PC-9 (cell line): ENCODE measurements at regions not wholly inside any gene's neighbourhood (a gene's known extent, or its start where the extent isn't known, plus 50 kb on each side); places are given as distances from the start of the nearest gene placed in this dataset.

Experiments used
- BruUV-seq: library from RNA; stranded (reverse); fragments of 400-500 nt; replicated peaks from 2 replicates; lab custom pipeline; 2021; lab: Mats Ljungman, UMichigan
- CTCF ChIA-PET: fragments of 300-600 bp; sonication (Branson Sonifier 250); formaldehyde crosslinking; loops from one replicate; lab custom pipeline; 2022; ENCODE audit warnings: antibody characterized with exemption; lab: Charles Lee
- POLR2A ChIA-PET: fragments of 300-600 bp; sonication (Branson Sonifier 250); formaldehyde crosslinking; loops from one replicate; lab custom pipeline; 2022; ENCODE audit warnings: antibody characterized with exemption; ENCODE audit not compliant: unreplicated experiment; lab: Charles Lee
- DNase-seq, 2 experiments: peaks; one replicate each; pipeline versions ENCODE4 v3.0.0 to v3.0.0-alpha.2; 2015 to 2022; ENCODE audit warnings: mixed read lengths in 1 of 2
- H2AFZ ChIP-seq: fragments of 200-600 bp; sonication (generic); 2 replicates; pipeline ENCODE4 v1.8.1; 2017; ENCODE audit warnings: antibody characterized with exemption
- H3F3A ChIP-seq: fragments of 200-600 bp; sonication (generic); 2 replicates; pipeline ENCODE4 v1.8.1; 2017; ENCODE audit warnings: antibody characterized with exemption, mild to moderate bottlenecking, low read depth; ENCODE audit not compliant: insufficient read depth
- H3K27ac ChIP-seq: fragments of 200-600 bp; sonication (generic); 2 replicates; pipeline ENCODE4 v1.6.1; 2016; ENCODE audit warnings: mixed run types
- H3K27me3 ChIP-seq: fragments of 200-600 bp; sonication (generic); 2 replicates; pipeline ENCODE4 v1.6.1; 2016; ENCODE audit warnings: low read depth, mixed run types; ENCODE audit not compliant: insufficient read depth
- H3K36me3 ChIP-seq: fragments of 200-600 bp; sonication (generic); 2 replicates; pipeline ENCODE4 v1.6.1; 2016; ENCODE audit warnings: low read depth, mixed run types
- H3K4me1 ChIP-seq: fragments of 200-600 bp; sonication (generic); replicated peaks from 2 replicates; pipeline ENCODE4 v1.6.1; 2016; ENCODE audit warnings: mixed run types; ENCODE audit not compliant: insufficient read depth
- H3K4me2 ChIP-seq: fragments of 200-600 bp; sonication (generic); 2 replicates; pipeline ENCODE4 v1.6.1; 2017; ENCODE audit warnings: mixed run types
- H3K4me3 ChIP-seq: fragments of 200-600 bp; sonication (generic); 2 replicates; pipeline ENCODE4 v1.6.1; 2016; ENCODE audit warnings: mixed run types
- H3K79me2 ChIP-seq: fragments of 200-600 bp; sonication (generic); 2 replicates; pipeline ENCODE4 v1.6.1; 2017; ENCODE audit warnings: low read depth, mixed run types
- H3K9me2 ChIP-seq: fragments of 200-600 bp; sonication (generic); 2 replicates; pipeline ENCODE4 v1.8.1; 2017; ENCODE audit warnings: mild to moderate bottlenecking; ENCODE audit not compliant: insufficient read depth
- H3K9me3 ChIP-seq: fragments of 200-600 bp; sonication (generic); 2 replicates; pipeline ENCODE4 v1.8.1; 2016; ENCODE audit warnings: low read depth; ENCODE audit not compliant: insufficient read depth
- H4K20me1 ChIP-seq: fragments of 200-600 bp; sonication (generic); 2 replicates; pipeline ENCODE4 v1.8.1; 2017; ENCODE audit not compliant: insufficient read depth
- CTCF ChIP-seq: fragments of 200-600 bp; sonication (generic); conservative IDR thresholded peaks from 2 replicates; pipeline ENCODE4 v1.6.1; 2017; ENCODE audit warnings: mixed run types, antibody characterized with exemption, mild to moderate bottlenecking, moderate library complexity
- EZH2 ChIP-seq: fragments of 200-600 bp; sonication (generic); IDR thresholded peaks from 2 replicates; pipeline ENCODE4 v1.8.0; 2017; ENCODE audit warnings: antibody characterized with exemption, low read depth
- intact Hi-C: fragments of 100-400 bp; cut with micrococcal nuclease; formaldehyde crosslinking; loops from one replicate; pipeline ENCODE4 v1.10.0; 2022; ENCODE audit not compliant: unreplicated experiment

- H3K4me1 ChIP-seq: no peaks in the 10 kb centered on the region
- no peak overlapping the region for H2AFZ ChIP-seq
- intact Hi-C loops: no loop called here
- POLR2A ChIA-PET: no interaction called here
- no peaks in the 10 kb centered on the region for H3K79me2 ChIP-seq
- no TSS peak for BruUV-seq
- no peaks in the 10 kb centered on the region for H4K20me1 ChIP-seq
- H3K4me2 ChIP-seq: no peak overlapping the region
- no peak overlapping the region for H3K4me3 ChIP-seq
- no peaks in the 10 kb centered on the region for H3K9me2 ChIP-seq
- H3K36me3 ChIP-seq: no peaks in the 10 kb centered on the region
- DNase-seq: no peak
- no peak overlapping the region for H3K27ac ChIP-seq
- CTCF ChIA-PET: no interaction called here
- no peaks in the 10 kb centered on the region for H3K27me3 ChIP-seq
- H3F3A ChIP-seq: no peaks in the 10 kb centered on the region
- TF ChIP-seq CTCF (no peak), EZH2 (no peak)
- no peaks in the 10 kb centered on the region for H3K9me3 ChIP-seq
Measured at GRCh38 chrX:100081503-100081902, 328.6 kb downstream of the PCDH19 start.

- ChIA-PET CTCF (no interaction called here), POLR2A (no interaction called here)
- Histone ChIP-seq H3K9me3 (no peaks in the 10 kb centered on the region), H3K4me1 (no peaks in the 10 kb centered on the region), H4K20me1 (no peaks in the 10 kb centered on the region), H3F3A (no peaks in the 10 kb centered on the region), H3K4me2 (no peak overlapping the region), H3K4me3 (no peak overlapping the region), H3K9me2 (no peaks in the 10 kb centered on the region), H3K27ac (no peak overlapping the region), H3K79me2 (no peaks in the 10 kb centered on the region), H3K27me3 (no peaks in the 10 kb centered on the region), H3K36me3 (no peaks in the 10 kb centered on the region), H2AFZ (no peak overlapping the region)
- intact Hi-C loops: no loop called here
- DNase-seq: no peak
- TF ChIP-seq CTCF: no peak
- TF ChIP-seq EZH2: no peak
- no TSS peak for BruUV-seq
Measured at GRCh38 chrX:100076031-100076430, 334.0 kb downstream of the PCDH19 start.

GRCh38 chrX:100072336-100072735 lies 337.7 kb downstream of the PCDH19 start:
- Histone ChIP-seq H3K27me3 (no peaks in the 10 kb centered on the region), H3K9me2 (no peaks in the 10 kb centered on the region), H3K4me2 (no peak overlapping the region), H3K4me3 (no peak overlapping the region), H3K27ac (no peak overlapping the region), H2AFZ (no peak overlapping the region), H3F3A (no peaks in the 10 kb centered on the region), H3K79me2 (no peaks in the 10 kb centered on the region), H3K4me1 (no peaks in the 10 kb centered on the region), H4K20me1 (no peaks in the 10 kb centered on the region), H3K36me3 (no peaks in the 10 kb centered on the region), H3K9me3 (no peaks in the 10 kb centered on the region)
- intact Hi-C loops: no loop called here
- no TSS peak for BruUV-seq
- ChIA-PET POLR2A (no interaction called here), CTCF (no interaction called here)
- DNase-seq: no peak
- TF ChIP-seq CTCF (no peak), EZH2 (no peak)
